8988T (cell line): ENCODE measurements at regions not wholly inside any gene's neighbourhood (a gene's known extent, or its start where the extent isn't known, plus 50 kb on each side); places are given as distances from the start of the nearest gene placed in this dataset.

Experiments used
- DNase-seq: peaks from one replicate; pipeline ENCODE4 v3.0.0; 2011

GRCh38 chr13:106744516-106744915 lies 176.6 kb upstream of the ARGLU1 start:
- DNase-seq = no peak

- no peak for DNase-seq
These were observed 170.3 kb upstream of the ARGLU1 start for GRCh38 chr13:106738186-106738678.

- no peak for DNase-seq
These were observed 169.0 kb upstream of the ARGLU1 start for GRCh38 chr13:106736941-106737340.

- DNase-seq = no peak
These were observed 166.3 kb upstream of the ARGLU1 start for GRCh38 chr13:106734198-106734597.

GRCh38 chr13:106723036-106723435 lies 155.1 kb upstream of the ARGLU1 start:
- no peak for DNase-seq

- no peak for DNase-seq
These were observed 154.7 kb upstream of the ARGLU1 start for GRCh38 chr13:106722620-106723019.

- DNase-seq = no peak
These were observed 153.7 kb upstream of the ARGLU1 start for GRCh38 chr13:106721599-106721998.

GRCh38 chr13:106714271-106714982 lies 146.5 kb upstream of the ARGLU1 start:
- no peak for DNase-seq

GRCh38 chr13:106712381-106712780 lies 144.4 kb upstream of the ARGLU1 start:
- no peak for DNase-seq

- no peak for DNase-seq
These were observed 142.3 kb upstream of the ARGLU1 start for GRCh38 chr13:106710266-106710665.

- no peak for DNase-seq
These were observed 141.6 kb upstream of the ARGLU1 start for GRCh38 chr13:106709522-106709921.

GRCh38 chr13:106702505-106702904 lies 134.6 kb upstream of the ARGLU1 start:
- no peak for DNase-seq

GRCh38 chr13:106701771-106702341 lies 133.9 kb upstream of the ARGLU1 start:
- no peak for DNase-seq

- DNase-seq = no peak
These were observed 132.5 kb upstream of the ARGLU1 start for GRCh38 chr13:106700439-106700838.

- no peak for DNase-seq
These were observed 132.1 kb upstream of the ARGLU1 start for GRCh38 chr13:106700007-106700406.

GRCh38 chr13:106699311-106699710 lies 131.4 kb upstream of the ARGLU1 start:
- DNase-seq = no peak

- DNase-seq = no peak
These were observed 128.8 kb upstream of the ARGLU1 start for GRCh38 chr13:106696719-106697118.

- no peak for DNase-seq
These were observed 128.2 kb upstream of the ARGLU1 start for GRCh38 chr13:106696140-106696539.

- DNase-seq = no peak
These were observed 127.2 kb upstream of the ARGLU1 start for GRCh38 chr13:106695139-106695538.

- DNase-seq = no peak
These were observed 123.9 kb upstream of the ARGLU1 start for GRCh38 chr13:106691861-106692260.

GRCh38 chr13:106691341-106691740 lies 123.4 kb upstream of the ARGLU1 start:
- no peak for DNase-seq

- DNase-seq = no peak
These were observed 122.8 kb upstream of the ARGLU1 start for GRCh38 chr13:106690779-106691178.

- DNase-seq = no peak
These were observed 122.0 kb upstream of the ARGLU1 start for GRCh38 chr13:106689906-106690305.

- DNase-seq = no peak
These were observed 121.0 kb upstream of the ARGLU1 start for GRCh38 chr13:106688940-106689339.

- DNase-seq = no peak
These were observed 118.2 kb upstream of the ARGLU1 start for GRCh38 chr13:106686163-106686562.
